Subcutaneous abdominal adipose tissue (tissue), 5 donors: ENCODE measurements at regions not wholly inside any gene's neighbourhood (a gene's known extent, or its start where the extent isn't known, plus 50 kb on each side); places are given as distances from the start of the nearest gene placed in this dataset.

ENCODE experiments used
- H3K27ac ChIP-seq: one replicate; pipeline ENCODE4 v1.7.0; 2013; ENCODE audit warnings: low read depth, mild to moderate bottlenecking, inconsistent platforms, low read length, moderate library complexity
- H3K27me3 ChIP-seq, 5 donors: one replicate each; pipeline ENCODE4 v1.7.0; 2013; ENCODE audit warnings: low read length in 5 of 5, inconsistent platforms in 1 of 5; ENCODE audit not compliant: control insufficient read depth in 5 of 5, insufficient read depth in 4 of 5
- H3K36me3 ChIP-seq, 5 donors: one replicate each; pipeline ENCODE4 v1.7.0; 2013; ENCODE audit warnings: low read length in 5 of 5; ENCODE audit not compliant: control insufficient read depth in 5 of 5, insufficient read depth in 5 of 5
- H3K4me1 ChIP-seq, 5 donors: one replicate each; pipeline ENCODE4 v1.7.0; 2013; ENCODE audit warnings: low read length in 5 of 5, mild to moderate bottlenecking in 3 of 5, moderate library complexity in 1 of 5; ENCODE audit not compliant: control insufficient read depth in 5 of 5, insufficient read depth in 5 of 5
- H3K4me3 ChIP-seq, 5 donors: one replicate each; pipeline ENCODE4 v1.7.0; 2013; ENCODE audit warnings: low read length in 5 of 5, low read depth in 1 of 5
- H3K9ac ChIP-seq, 5 donors: one replicate each; pipeline ENCODE4 v1.7.0; 2013; ENCODE audit warnings: low read length in 5 of 5, mild to moderate bottlenecking in 4 of 5, moderate library complexity in 3 of 5
- H3K9me3 ChIP-seq, 5 donors: one replicate each; pipeline ENCODE4 v1.7.0; 2013; ENCODE audit warnings: low read length in 5 of 5; ENCODE audit not compliant: control insufficient read depth in 5 of 5
- donor health status: healthy.
- donor health status: healthy.
- donor health status: healthy.
- donor health status: healthy.
- donor health status: healthy.

DNA sequence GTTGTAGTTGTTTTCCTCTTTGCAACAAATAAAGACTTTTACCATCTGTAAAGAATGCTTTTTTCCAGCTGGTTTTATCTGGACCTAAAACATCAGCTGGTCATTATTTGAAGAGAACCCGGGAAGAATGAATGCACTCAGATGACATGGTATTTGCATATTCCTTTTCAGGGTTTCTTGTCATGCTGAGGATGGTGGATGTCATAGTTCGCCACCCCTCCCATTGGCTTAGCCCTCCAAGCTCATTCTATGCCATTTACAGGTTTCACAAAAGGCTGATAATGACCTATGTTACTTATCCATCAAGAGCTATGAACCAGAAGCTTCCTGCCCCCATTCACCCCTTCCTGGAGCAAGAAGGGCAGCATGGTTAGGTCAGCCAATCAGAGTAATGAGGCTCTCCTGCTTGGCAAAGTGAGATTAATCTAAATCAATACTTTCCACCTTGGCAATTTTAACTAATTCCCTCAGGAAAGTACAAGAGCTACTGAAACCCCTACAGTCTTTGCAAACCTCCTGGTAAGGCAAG lies 440.5 kb upstream of the TLE4 start:
- Histone ChIP-seq H3K36me3 (no peaks in the 10 kb centered on the region), H3K4me3 (no peak overlapping the region), H3K4me1 (no peaks in the 10 kb centered on the region), H3K9me3 (no peaks in the 10 kb centered on the region), H3K9ac (no peak overlapping the region), H3K27ac (no peak overlapping the region), H3K27me3 (peaks cover 0 to 2% (median 0%) of the 10 kb centered on the region in 5 donors)

DNA sequence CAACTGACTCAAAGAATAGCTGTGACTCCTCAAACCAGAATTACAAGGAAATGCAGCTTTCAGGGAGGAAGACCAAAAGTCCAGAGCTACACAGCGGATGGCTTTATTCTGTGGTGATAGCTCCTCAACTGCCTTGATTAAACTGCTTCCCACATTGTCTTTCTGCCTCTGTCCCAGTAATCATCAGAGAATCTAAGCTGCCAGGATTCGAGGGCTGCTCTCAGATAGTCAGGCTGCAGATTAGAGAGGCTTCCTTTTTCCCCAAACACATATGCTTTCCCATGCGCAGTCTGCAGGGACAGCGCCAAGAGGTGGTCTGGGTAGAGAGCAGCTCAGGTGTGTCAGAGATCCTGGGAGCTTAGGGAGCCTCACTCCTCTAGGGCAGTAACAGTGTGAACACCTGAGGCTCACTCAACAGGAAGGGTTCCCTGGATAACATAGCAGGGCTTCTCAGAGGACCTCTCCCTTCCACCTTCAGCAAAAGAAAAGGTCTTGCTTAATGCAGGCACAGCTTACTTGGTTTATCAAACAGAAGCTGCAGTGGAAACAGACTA lies 439.9 kb upstream of the TLE4 start:
- Histone ChIP-seq H3K36me3 (no peaks in the 10 kb centered on the region), H3K9me3 (no peaks in the 10 kb centered on the region), H3K4me1 (no peaks in the 10 kb centered on the region), H3K4me3 (no peak overlapping the region), H3K9ac (no peak overlapping the region), H3K27ac (no peak overlapping the region), H3K27me3 (peaks cover 0 to 2% (median 0%) of the 10 kb centered on the region in 5 donors)

DNA sequence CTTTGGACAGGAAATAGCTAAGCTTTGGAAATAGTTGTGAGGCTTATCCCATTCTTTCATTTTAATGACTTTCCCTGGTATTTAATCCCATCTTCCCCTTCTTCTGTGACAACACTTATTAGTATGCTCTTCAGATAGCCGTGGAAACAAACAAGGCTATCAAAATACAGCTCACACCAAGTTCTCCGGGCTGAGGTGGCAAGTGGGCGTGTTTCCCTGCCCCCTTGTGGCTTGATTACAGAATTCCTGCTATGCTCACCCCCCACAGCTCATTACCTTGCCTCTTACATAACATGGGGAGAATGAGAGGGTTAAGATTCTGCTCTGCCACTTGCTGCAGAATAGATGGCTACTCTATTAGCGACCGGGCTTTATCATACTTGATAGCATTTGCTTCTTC lies 437.1 kb upstream of the TLE4 start:
- Histone ChIP-seq H3K27ac (no peak overlapping the region), H3K9ac (no peak overlapping the region), H3K9me3 (no peaks in the 10 kb centered on the region), H3K4me1 (no peaks in the 10 kb centered on the region), H3K4me3 (no peak overlapping the region), H3K36me3 (no peaks in the 10 kb centered on the region), H3K27me3 (peaks cover 0 to 2% (median 0%) of the 10 kb centered on the region in 5 donors)

DNA sequence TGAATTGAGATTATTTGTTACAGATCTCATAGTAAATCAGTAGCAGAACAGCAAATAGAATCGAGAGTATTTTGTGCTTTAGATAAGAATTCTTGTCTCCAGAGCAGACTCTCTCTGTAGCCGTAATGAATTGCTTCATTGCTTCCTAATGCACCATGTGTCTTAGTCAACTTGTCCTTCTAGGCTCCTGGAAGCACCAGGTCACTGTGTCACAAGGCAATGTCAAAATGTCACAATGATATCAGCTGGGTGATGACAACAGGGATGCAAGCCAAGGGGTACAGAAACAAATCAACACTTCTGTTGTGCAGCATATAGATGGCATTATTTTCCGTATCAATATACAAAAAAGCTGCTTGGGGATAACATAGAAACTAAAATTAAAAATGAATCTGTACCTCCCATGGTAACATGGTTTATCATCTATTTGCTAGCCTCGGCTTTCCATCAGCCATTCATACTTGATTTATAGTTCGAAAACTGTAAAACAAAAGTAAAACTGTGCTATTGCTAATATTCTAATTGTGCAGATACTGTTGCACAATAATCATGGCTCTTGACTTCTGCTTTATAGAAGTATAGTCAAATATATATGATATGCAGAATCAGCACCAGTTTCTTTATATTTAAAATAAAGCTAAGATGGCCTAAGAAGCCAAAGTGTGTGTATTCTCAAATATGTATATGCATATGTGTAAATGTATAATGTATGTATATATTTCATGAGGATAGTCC lies 435.9 kb upstream of the TLE4 start:
- Histone ChIP-seq H3K4me3 (no peak overlapping the region), H3K9me3 (no peaks in the 10 kb centered on the region), H3K36me3 (no peaks in the 10 kb centered on the region), H3K27me3 (peaks cover 0 to 2% (median 0%) of the 10 kb centered on the region in 5 donors), H3K9ac (no peak overlapping the region), H3K27ac (no peak overlapping the region), H3K4me1 (no peaks in the 10 kb centered on the region)

DNA sequence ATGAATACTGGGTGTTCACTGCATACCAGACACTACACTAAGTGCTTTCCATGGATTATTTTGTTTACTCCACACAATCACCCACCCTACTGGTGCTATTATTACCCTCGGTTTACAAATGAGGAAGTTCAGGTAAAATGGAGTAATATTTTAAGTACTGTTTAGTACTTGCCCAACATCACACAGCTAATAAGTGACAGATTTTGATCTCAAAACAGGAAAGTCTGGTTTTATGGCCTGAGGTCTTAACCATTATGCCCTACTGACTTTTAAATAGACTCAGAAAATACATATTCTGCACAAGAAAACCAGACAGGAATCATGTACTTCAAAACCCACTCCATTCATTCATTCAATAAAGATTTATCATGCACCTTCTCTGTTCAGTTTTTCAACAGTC lies 431.0 kb upstream of the TLE4 start:
- Histone ChIP-seq H3K27ac (no peak overlapping the region), H3K27me3 (no peaks in the 10 kb centered on the region), H3K4me3 (no peak overlapping the region), H3K9me3 (no peaks in the 10 kb centered on the region), H3K4me1 (no peaks in the 10 kb centered on the region), H3K9ac (no peak overlapping the region), H3K36me3 (no peaks in the 10 kb centered on the region)

DNA sequence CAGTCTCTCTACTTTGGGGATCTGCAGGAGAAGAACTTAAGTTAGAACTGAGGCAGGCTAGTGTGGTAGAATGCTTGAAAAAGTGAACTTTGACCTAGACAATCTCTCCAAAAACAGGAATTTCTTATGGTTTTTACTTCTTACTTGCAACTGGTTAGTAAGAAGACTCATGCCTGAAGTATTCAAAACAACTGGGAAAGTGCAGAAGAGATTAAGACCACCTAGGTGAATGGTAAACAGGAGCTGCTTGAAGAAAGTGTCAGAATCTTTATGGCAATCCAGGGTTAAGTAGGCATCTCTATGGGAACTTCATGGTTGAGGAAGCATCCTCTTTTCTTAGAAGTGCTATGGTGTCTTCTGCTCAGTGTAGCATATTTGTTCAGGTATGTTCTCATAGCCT lies 428.6 kb upstream of the TLE4 start:
- Histone ChIP-seq H3K9ac (no peak overlapping the region), H3K9me3 (no peaks in the 10 kb centered on the region), H3K27ac (no peak overlapping the region), H3K4me1 (no peaks in the 10 kb centered on the region), H3K36me3 (no peaks in the 10 kb centered on the region), H3K27me3 (no peaks in the 10 kb centered on the region), H3K4me3 (no peak overlapping the region)

DNA sequence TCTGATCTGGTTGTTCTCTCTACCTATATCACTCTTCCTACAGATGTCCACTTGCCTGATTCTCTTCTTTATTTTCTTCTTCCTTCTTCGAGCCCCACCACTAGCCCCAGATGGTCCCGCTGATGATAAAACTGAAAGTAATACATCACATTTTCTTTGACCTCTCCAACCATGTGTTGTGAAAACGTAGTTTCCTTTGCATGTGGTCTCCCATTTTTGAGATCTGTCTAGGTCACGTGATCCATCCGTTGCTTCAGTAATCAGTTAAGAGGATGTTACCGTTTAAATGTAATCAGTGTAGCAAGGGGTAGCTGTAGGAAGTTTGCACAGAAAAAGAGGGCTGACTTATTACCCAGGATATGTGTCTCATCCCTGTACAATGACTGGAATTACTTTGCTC lies 426.3 kb upstream of the TLE4 start:
- Histone ChIP-seq H3K9ac (no peak overlapping the region), H3K27me3 (no peaks in the 10 kb centered on the region), H3K9me3 (no peaks in the 10 kb centered on the region), H3K27ac (no peak overlapping the region), H3K4me3 (no peak overlapping the region), H3K36me3 (no peaks in the 10 kb centered on the region), H3K4me1 (no peaks in the 10 kb centered on the region)

DNA sequence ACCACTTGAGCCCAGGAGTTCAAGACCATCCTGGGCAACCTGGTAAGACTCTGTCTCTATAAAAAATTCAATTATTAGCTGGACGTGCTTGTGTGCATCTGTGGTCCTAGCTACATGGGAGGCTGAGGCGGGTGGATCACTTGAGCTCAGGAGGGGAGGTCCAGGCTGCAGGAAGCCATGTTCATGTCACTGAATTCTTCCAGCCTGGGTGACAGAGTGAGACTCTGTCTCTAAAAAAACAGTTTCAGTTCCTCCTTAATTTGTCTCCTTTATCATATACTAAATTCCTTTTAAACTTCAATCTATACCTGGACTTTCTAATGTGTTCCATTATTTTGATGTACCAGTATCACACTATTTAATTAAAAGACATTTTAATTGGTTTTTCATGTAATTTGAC lies 422.2 kb upstream of the TLE4 start:
- no peaks in the 10 kb centered on the region for H3K36me3 ChIP-seq
- no peak overlapping the region for H3K4me3 ChIP-seq
- H3K27ac ChIP-seq = no peak overlapping the region
- no peak overlapping the region for H3K9ac ChIP-seq
- no peaks in the 10 kb centered on the region for H3K4me1 ChIP-seq
- H3K9me3 ChIP-seq = no peaks in the 10 kb centered on the region
- H3K27me3 ChIP-seq = no peaks in the 10 kb centered on the region

DNA sequence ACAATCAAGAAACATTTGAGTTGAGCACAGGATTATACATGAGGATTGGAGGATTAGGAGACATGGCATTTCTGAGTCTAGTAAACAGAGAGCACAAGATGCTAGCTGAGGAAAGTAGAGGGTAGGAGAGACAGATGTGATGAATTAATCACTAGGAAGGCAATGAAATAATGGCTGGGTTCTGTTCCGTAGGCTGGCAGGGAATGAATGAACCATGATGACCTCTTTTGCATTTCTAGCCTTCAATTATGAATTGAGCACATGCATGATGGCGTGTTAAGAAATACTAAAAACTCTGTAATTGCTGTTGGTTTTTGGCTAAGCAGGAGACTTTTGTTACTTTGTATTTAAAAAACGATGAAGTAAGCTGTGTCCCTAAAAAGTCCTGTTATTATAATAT lies 420.0 kb upstream of the TLE4 start:
- Histone ChIP-seq H3K9ac (no peak overlapping the region), H3K9me3 (no peaks in the 10 kb centered on the region), H3K36me3 (no peaks in the 10 kb centered on the region), H3K27me3 (no peaks in the 10 kb centered on the region), H3K4me1 (no peaks in the 10 kb centered on the region), H3K27ac (no peak overlapping the region), H3K4me3 (no peak overlapping the region)

DNA sequence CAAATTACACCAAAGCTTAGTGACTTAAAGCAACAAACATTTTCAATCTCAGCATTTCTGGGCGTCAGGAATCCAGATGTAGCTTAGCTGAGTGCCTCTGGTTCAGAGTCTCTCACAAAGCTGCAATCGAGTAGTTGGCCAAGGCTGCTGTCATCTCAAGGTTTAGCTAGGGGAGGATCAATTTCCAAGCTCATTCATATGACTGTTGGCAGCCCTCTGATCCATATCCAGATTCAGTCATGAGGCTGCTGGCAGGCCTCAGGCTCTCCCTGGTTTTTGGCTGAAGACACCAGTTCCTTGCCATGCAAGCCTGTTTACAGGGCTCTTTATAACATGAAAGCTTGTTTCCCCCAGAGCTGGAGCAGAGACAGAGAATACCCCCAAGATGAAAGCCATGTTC lies 419.5 kb upstream of the TLE4 start:
- Histone ChIP-seq H3K36me3 (no peaks in the 10 kb centered on the region), H3K9ac (no peak overlapping the region), H3K4me1 (no peaks in the 10 kb centered on the region), H3K27ac (no peak overlapping the region), H3K4me3 (no peak overlapping the region), H3K27me3 (no peaks in the 10 kb centered on the region), H3K9me3 (no peaks in the 10 kb centered on the region)
